GM21526 (cell line): ENCODE measurements at regions not wholly inside any gene's neighbourhood (a gene's known extent, or its start where the extent isn't known, plus 50 kb on each side); places are given as distances from the start of the nearest gene placed in this dataset.

Source experiments
- ATAC-seq: cut with Tn5 transposase; IDR thresholded peaks from one replicate; pipeline ENCODE4 v1.9.1; 2021; ENCODE audit warnings: moderate library complexity; ENCODE audit not compliant: unreplicated experiment, low FRiP score

GRCh38 chr2:65666156-65666725 is 233.8 kb upstream of the SPRED2 start:
- peak; percentile 99 for ATAC-seq

GRCh38 chr2:65664931-65665330 is 232.5 kb upstream of the SPRED2 start:
- ATAC-seq, result no peak

- ATAC-seq, result no peak
Measured at GRCh38 chr2:65663831-65664407, 231.5 kb upstream of the SPRED2 start.

- ATAC-seq, result no peak
Measured at GRCh38 chr2:65662654-65663432, 230.4 kb upstream of the SPRED2 start.

GRCh38 chr2:65661980-65662653 is 229.7 kb upstream of the SPRED2 start:
- no peak for ATAC-seq

GRCh38 chr2:65660340-65660739 is 227.9 kb upstream of the SPRED2 start:
- no peak for ATAC-seq

GRCh38 chr2:65658881-65659280 is 226.5 kb upstream of the SPRED2 start:
- no peak for ATAC-seq

GRCh38 chr2:65658266-65658665 is 225.9 kb upstream of the SPRED2 start:
- ATAC-seq, result no peak

GRCh38 chr2:65656160-65656718 is 223.8 kb upstream of the SPRED2 start:
- ATAC-seq, result no peak

- no peak for ATAC-seq
Measured at GRCh38 chr2:65655000-65655399, 222.6 kb upstream of the SPRED2 start.

- ATAC-seq, result no peak
Measured at GRCh38 chr2:65654496-65654895, 222.1 kb upstream of the SPRED2 start.

GRCh38 chr2:65652066-65652465 is 219.7 kb upstream of the SPRED2 start:
- no peak for ATAC-seq

GRCh38 chr2:65649811-65650589 is 217.6 kb upstream of the SPRED2 start:
- ATAC-seq, result no peak

- peak; percentile 55 for ATAC-seq
Measured at GRCh38 chr2:65647249-65647842, 214.9 kb upstream of the SPRED2 start.

- no peak for ATAC-seq
Measured at GRCh38 chr2:65640793-65641103, 208.3 kb upstream of the SPRED2 start.

- no peak for ATAC-seq
Measured at GRCh38 chr2:65639156-65639864, 206.9 kb upstream of the SPRED2 start.

- ATAC-seq, result no peak
Measured at GRCh38 chr2:65638443-65638842, 206.0 kb upstream of the SPRED2 start.

- ATAC-seq, result no peak
Measured at GRCh38 chr2:65636813-65637483, 204.5 kb upstream of the SPRED2 start.

- ATAC-seq, result no peak
Measured at GRCh38 chr2:65636024-65636423, 203.6 kb upstream of the SPRED2 start.
